ENCODE measurements at regions not wholly inside any gene's neighbourhood (a gene's known extent, or its start where the extent isn't known, plus 50 kb on each side); places are given as distances from the start of the nearest gene placed in this dataset.
"Not testable (repeated sequence)": the region's sequence is repeated elsewhere in the genome, so short reads cannot be mapped to it uniquely, and the experiment has no call there.

GRCh38 chr3:147514366-147515160, 105.4 kb downstream of the ZIC1 start:
- DNase-seq (ENCODE audit: low read depth in 1 of 2, low spot score in 1 of 2), result no peak
- H3K27ac ChIP-seq (replicated peaks), result no peak overlapping the region
- no peak for TF ChIP-seq SPI1 (IDR thresholded peaks at IDR 0.05; ENCODE audit: borderline replicate concordance, low read depth)
- TF ChIP-seq REST (IDR thresholded peaks at IDR 0.05; ENCODE audit: insufficient replicate concordance, low read depth), result no peak
- TF ChIP-seq GABPA (IDR thresholded peaks at IDR 0.05; ENCODE audit: low read depth), result no peak
- TF ChIP-seq CTCF (IDR thresholded peaks at IDR 0.05; ENCODE audit: insufficient read depth, low read length), result no peak
- TF ChIP-seq POLR2AphosphoS5 (IDR thresholded peaks at IDR 0.05; ENCODE audit: low read depth), result no peak
- no peak overlapping the region for H3K4me3 ChIP-seq (replicated peaks; ENCODE audit: insufficient read depth, low read length)
- H3K27me3 ChIP-seq (ENCODE audit: insufficient read depth, poor library complexity, severe bottlenecking), result no peaks in the 10 kb centered on the region

GRCh38 chr3:147518465-147518864, 109.3 kb downstream of the ZIC1 start:
- TF ChIP-seq CTCF (IDR thresholded peaks at IDR 0.05; ENCODE audit: insufficient read depth, low read length) (no peak), SPI1 (IDR thresholded peaks at IDR 0.05; ENCODE audit: borderline replicate concordance, low read depth) (no peak), REST (IDR thresholded peaks at IDR 0.05; ENCODE audit: insufficient replicate concordance, low read depth) (no peak)
- Histone ChIP-seq H3K27ac (replicated peaks) (no peak overlapping the region), H3K27me3 (ENCODE audit: insufficient read depth, poor library complexity, severe bottlenecking) (no peaks in the 10 kb centered on the region), H3K4me3 (replicated peaks; ENCODE audit: insufficient read depth, low read length) (no peak overlapping the region)
- DNase-seq (ENCODE audit: low read depth in 1 of 2, low spot score in 1 of 2), result no peak

GRCh38 chr3:147521646-147522045, 112.5 kb downstream of the ZIC1 start:
- Histone ChIP-seq H3K27me3 (ENCODE audit: insufficient read depth, poor library complexity, severe bottlenecking) (no peaks in the 10 kb centered on the region), H3K4me3 (replicated peaks; ENCODE audit: insufficient read depth, low read length) (no peak overlapping the region), H3K27ac (replicated peaks) (no peak overlapping the region)
- TF ChIP-seq SPI1 (IDR thresholded peaks at IDR 0.05; ENCODE audit: borderline replicate concordance, low read depth), result no peak
- TF ChIP-seq GABPA (IDR thresholded peaks at IDR 0.05; ENCODE audit: low read depth), result no peak
- TF ChIP-seq REST (IDR thresholded peaks at IDR 0.05; ENCODE audit: insufficient replicate concordance, low read depth), result no peak
- TF ChIP-seq POLR2AphosphoS5 (IDR thresholded peaks at IDR 0.05; ENCODE audit: low read depth), result no peak
- no peak for TF ChIP-seq CTCF (IDR thresholded peaks at IDR 0.05; ENCODE audit: insufficient read depth, low read length)
- DNase-seq (ENCODE audit: low read depth in 1 of 2, low spot score in 1 of 2), result no peak

GRCh38 chr3:147522780-147523179, 113.6 kb downstream of the ZIC1 start:
- not testable (repeated sequence) for H3K27ac ChIP-seq (replicated peaks); H3K27me3 ChIP-seq (ENCODE audit: insufficient read depth, poor library complexity, severe bottlenecking); H3K4me3 ChIP-seq (replicated peaks; ENCODE audit: insufficient read depth, low read length); DNase-seq (ENCODE audit: low read depth in 1 of 2, low spot score in 1 of 2)

Measured in HL-60 (cell line).